SK-N-MC (cell line): ENCODE measurements at regions not wholly inside any gene's neighbourhood (a gene's known extent, or its start where the extent isn't known, plus 50 kb on each side); places are given as distances from the start of the nearest gene placed in this dataset.

Experiments used
- DNase-seq: peaks from one replicate; pipeline ENCODE4 v3.0.0-alpha.2; 2011; ENCODE audit warnings: low read depth, low spot score
- H3K27ac ChIP-seq: fragments of 200-600 bp; sonication (generic); 2 replicates; pipeline ENCODE4 v1.5.1; 2016; ENCODE audit warnings: mixed run types
- H3K36me3 ChIP-seq: fragments of 200-600 bp; sonication (generic); 2 replicates; pipeline ENCODE4 v1.6.1; 2017; ENCODE audit warnings: antibody characterized with exemption, low read length, mixed read lengths; ENCODE audit not compliant: insufficient read depth
- H3K4me3 ChIP-seq: fragments of 200-600 bp; sonication (generic); 2 replicates; pipeline ENCODE4 v1.5.1; 2016
- H3K9ac ChIP-seq: fragments of 200-600 bp; sonication (generic); 2 replicates; pipeline ENCODE4 v1.8.0; 2017; ENCODE audit warnings: mixed run types, mixed read lengths; ENCODE audit not compliant: insufficient read length
- H3K9me3 ChIP-seq: fragments of 200-600 bp; sonication (generic); 2 replicates; pipeline ENCODE4 v1.6.1; 2017; ENCODE audit warnings: low read depth, mild to moderate bottlenecking, antibody characterized with exemption, low read length, moderate library complexity, mixed read lengths
- EZH2 ChIP-seq: fragments of 200-600 bp; sonication (generic); IDR thresholded peaks from one replicate; pipeline ENCODE4 v1.6.1; 2017; ENCODE audit warnings: antibody characterized with exemption
- FOXP2 ChIP-seq: optimal IDR thresholded peaks from 2 replicates; pipeline ENCODE3; 2011; ENCODE audit warnings: mild to moderate bottlenecking, moderate library complexity; ENCODE audit not compliant: insufficient read depth; ENCODE audit errors: extremely low read length, control extremely low read depth
- POLR2AphosphoS5 ChIP-seq: IDR thresholded peaks from 2 replicates; pipeline ENCODE4 v1.6.1; 2012; ENCODE audit warnings: mild to moderate bottlenecking, low read depth, low read length, borderline replicate concordance

DNA sequence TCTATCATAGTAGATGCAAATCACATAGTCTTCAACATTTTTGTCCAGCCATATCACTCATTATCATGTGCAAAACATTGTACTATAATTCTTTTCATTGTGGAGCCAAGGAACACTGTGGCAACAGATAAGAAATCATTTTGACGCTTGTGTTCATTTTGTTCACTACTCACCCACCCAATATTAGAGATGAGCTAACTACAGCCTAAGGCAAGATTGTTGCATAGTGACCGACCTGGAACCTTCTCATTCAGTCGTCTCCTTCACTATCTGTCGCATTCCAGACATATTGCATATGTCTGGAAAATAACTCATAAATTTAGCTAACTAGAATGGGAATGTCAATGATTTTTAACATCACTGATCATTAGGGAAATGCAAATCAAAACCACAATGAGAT lies 270.3 kb downstream of the CGGBP1 start:
- DNase-seq, result no peak
- H3K4me3 ChIP-seq, result no peak overlapping the region
- no peak overlapping the region for H3K27ac ChIP-seq
- no peak overlapping the region for H3K9ac ChIP-seq
- H3K36me3 ChIP-seq, result no peaks in the 10 kb centered on the region
- TF ChIP-seq FOXP2 (no peak), POLR2AphosphoS5 (no peak), EZH2 (no peak)
- no peaks in the 10 kb centered on the region for H3K9me3 ChIP-seq

DNA sequence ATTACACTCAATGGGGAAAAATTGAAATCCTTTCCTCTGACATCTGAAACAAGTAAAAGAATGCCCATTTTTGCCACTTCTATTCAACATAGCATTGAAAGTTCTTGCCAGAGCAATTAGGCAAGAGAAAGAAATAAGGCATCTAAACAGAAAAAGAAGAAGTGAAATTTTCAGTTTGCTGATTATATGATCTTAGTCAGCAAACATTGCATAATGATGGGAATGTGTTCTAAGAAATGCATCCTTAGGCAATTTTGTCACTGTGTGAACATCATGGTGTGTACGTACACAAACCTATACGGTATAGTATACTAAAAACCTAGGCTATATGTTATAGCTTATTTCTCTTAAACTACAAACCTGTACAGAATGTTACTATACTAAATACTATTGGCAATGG lies 278.0 kb downstream of the CGGBP1 start:
- Histone ChIP-seq H3K9me3 (no peaks in the 10 kb centered on the region), H3K4me3 (no peak overlapping the region), H3K27ac (no peak overlapping the region), H3K36me3 (no peaks in the 10 kb centered on the region), H3K9ac (no peak overlapping the region)
- no peak for DNase-seq
- TF ChIP-seq POLR2AphosphoS5, result no peak
- no peak for TF ChIP-seq FOXP2
- TF ChIP-seq EZH2, result no peak

- H3K9ac ChIP-seq, result no peak overlapping the region
- no peaks in the 10 kb centered on the region for H3K9me3 ChIP-seq
- no peak overlapping the region for H3K27ac ChIP-seq
- TF ChIP-seq EZH2, result no peak
- H3K4me3 ChIP-seq, result no peak overlapping the region
- H3K36me3 ChIP-seq, result no peaks in the 10 kb centered on the region
- no peak for DNase-seq
Observed at GRCh38 chr3:87778876-87779275, 279.9 kb downstream of the CGGBP1 start.

DNA sequence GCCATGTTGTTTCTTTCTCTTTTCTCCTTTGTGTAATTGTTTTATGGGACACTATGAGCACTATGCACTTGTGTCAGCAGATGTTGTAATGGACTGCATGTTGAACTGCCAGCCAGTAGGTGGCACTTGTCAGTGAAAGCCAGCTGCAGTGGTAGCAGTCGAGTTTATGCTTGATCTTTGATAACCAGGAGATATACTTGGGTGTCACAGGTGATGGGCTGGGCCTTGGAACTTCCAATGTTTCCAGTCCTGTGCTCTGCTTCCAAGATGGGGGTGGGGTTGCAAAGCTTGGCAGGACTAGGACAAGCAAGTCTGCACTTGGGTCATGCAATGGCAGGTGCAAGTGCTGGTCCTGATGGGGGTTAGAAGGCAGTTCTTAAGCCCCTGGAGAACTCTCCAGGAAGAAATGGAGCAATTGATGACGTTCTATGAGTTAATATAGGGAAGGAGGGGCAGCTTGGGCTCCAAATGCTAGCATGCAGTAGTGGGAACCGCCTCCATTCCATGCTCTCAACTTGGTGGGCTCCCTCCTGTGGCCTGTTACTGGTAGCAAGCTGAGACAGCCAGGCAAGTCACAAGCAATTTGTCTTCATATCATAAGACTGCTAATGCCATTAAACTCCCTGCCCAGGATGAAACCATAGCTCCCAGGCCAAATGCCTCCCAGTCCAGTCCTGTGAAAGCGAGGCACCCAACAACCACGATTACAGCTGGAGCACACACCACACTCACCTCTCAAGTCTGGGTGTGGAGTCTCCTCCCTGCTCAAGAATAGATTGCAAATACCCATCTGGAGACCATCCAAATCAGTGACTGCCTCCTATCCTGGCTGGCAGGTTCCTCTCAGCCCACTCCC lies 287.2 kb downstream of the CGGBP1 start:
- no peak for DNase-seq
- Histone ChIP-seq H3K36me3 (no peaks in the 10 kb centered on the region), H3K4me3 (no peak overlapping the region), H3K9me3 (no peaks in the 10 kb centered on the region), H3K27ac (no peak overlapping the region), H3K9ac (no peak overlapping the region)
- TF ChIP-seq POLR2AphosphoS5 (no peak), EZH2 (no peak), FOXP2 (no peak)

- H3K9ac ChIP-seq, result no peak overlapping the region
- TF ChIP-seq FOXP2, result no peak
- TF ChIP-seq EZH2, result no peak
- TF ChIP-seq POLR2AphosphoS5, result no peak
- DNase-seq, result no peak
- no peak overlapping the region for H3K4me3 ChIP-seq
- no peak overlapping the region for H3K27ac ChIP-seq
- no peaks in the 10 kb centered on the region for H3K36me3 ChIP-seq
- H3K9me3 ChIP-seq, result no peaks in the 10 kb centered on the region
Observed at GRCh38 chr3:87766721-87767120, 292.1 kb downstream of the CGGBP1 start.

- no peak overlapping the region for H3K27ac ChIP-seq
- H3K4me3 ChIP-seq, result no peak overlapping the region
- no peaks in the 10 kb centered on the region for H3K36me3 ChIP-seq
- H3K9ac ChIP-seq, result no peak overlapping the region
- DNase-seq, result no peak
- TF ChIP-seq EZH2, result no peak
- no peak for TF ChIP-seq FOXP2
- TF ChIP-seq POLR2AphosphoS5, result no peak
- no peaks in the 10 kb centered on the region for H3K9me3 ChIP-seq
Observed at GRCh38 chr3:87765256-87765655, 293.5 kb downstream of the CGGBP1 start.

DNA sequence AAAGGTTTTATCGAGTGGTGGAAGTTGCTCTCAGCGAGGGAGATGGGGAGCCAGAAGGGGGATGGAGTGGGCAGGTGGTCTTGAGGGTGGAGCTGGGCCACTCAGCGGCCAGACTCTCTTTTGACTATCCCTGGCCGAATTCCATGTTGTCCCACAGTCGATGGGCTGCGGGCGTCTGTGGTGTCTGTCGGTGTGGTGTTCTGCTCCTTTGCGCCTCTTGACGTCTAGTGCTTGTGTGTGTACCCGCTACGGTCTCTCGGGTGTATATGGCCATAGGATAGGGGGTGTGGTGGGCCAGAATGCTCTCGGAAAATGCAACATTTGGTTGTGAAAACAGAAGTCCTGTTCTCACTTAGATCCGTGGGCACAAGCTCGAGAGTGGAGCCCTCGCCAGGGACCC lies 297.0 kb downstream of the CGGBP1 start:
- no peaks in the 10 kb centered on the region for H3K36me3 ChIP-seq
- H3K4me3 ChIP-seq, result no peak overlapping the region
- TF ChIP-seq EZH2 (no peak), POLR2AphosphoS5 (no peak), FOXP2 (no peak)
- no peak overlapping the region for H3K27ac ChIP-seq
- no peak for DNase-seq
- no peak overlapping the region for H3K9ac ChIP-seq
- no peaks in the 10 kb centered on the region for H3K9me3 ChIP-seq

DNA sequence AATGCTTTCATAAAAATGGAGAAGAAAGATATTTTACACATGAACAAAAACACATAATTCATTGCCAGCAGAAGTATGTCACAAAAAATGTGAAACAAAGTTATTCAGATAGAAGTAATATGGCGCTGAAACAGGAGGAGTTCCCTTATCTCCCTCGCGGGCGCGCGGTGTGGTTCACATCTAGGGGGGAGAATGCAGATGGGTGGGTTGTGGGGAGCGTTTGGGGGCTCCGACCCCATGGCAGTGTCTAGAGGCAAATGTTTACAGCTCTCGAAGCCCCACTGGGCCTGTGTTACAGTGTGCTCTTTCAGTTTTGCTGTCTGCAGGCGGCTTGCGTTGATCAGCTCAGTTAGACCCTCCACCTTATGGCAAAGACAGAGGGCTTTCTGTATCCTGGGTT lies 297.5 kb downstream of the CGGBP1 start:
- Histone ChIP-seq H3K9ac (no peak overlapping the region), H3K9me3 (no peaks in the 10 kb centered on the region), H3K36me3 (no peaks in the 10 kb centered on the region), H3K27ac (no peak overlapping the region), H3K4me3 (no peak overlapping the region)
- no peak for DNase-seq
- no peak for TF ChIP-seq POLR2AphosphoS5
- TF ChIP-seq EZH2, result no peak
- no peak for TF ChIP-seq FOXP2

GRCh38 chr3:87756616-87757015 lies 302.2 kb downstream of the CGGBP1 start:
- TF ChIP-seq POLR2AphosphoS5, result no peak
- TF ChIP-seq EZH2, result no peak
- no peak for TF ChIP-seq FOXP2
- Histone ChIP-seq H3K27ac (no peak overlapping the region), H3K4me3 (no peak overlapping the region), H3K9me3 (0 out of 2 replicates have a peak, but pooled peaks cover 3% of the 10 kb centered on the region), H3K9ac (no peak overlapping the region), H3K36me3 (no peaks in the 10 kb centered on the region)
- DNase-seq, result no peak
